ENCODE measurements at regions not wholly inside any gene's neighbourhood (a gene's known extent, or its start where the extent isn't known, plus 50 kb on each side); places are given as distances from the start of the nearest gene placed in this dataset.

DNA sequence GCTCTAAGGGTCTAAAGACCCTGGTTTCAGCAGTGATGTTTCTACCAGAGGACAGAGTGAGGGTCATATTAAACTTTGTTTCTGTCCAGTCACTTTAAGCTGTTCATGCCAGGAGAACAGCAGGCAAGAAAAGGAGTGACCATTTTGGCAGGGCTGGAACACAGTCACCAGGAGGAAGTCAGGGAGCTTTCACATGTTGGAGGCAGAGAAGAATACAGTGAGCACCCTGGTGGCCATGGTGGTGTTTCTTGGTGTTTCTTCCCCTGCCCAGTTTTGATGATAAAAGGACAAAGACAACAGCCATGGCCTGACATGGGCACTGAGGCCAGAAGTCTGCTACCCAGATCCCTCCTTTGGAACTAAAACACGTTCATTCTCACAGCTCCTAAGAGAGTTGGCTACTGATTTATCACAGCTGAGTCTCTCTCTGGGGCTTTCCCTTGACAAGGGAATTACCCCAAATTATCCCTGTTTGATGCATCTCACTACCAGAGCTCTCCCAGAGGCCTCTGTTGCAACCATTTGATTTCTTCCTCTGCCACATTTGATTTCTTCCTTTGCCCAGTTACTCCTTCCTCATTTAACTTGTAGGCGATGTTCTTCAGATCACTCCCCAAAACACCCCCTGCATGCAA lies 106.4 kb upstream of the NWD2 start:
- Histone ChIP-seq H3K36me3 (ENCODE audit: control insufficient read depth in 2 of 3, insufficient read depth in 3 of 3, low read length in 3 of 3) (no peaks in the 10 kb centered on the region), H3K9ac (ENCODE audit: low read length in 3 of 3) (no peak overlapping the region), H3K27ac (ENCODE audit: low read depth in 2 of 2, low read length in 2 of 2) (no peak overlapping the region), H3K4me1 (ENCODE audit: control insufficient read depth in 2 of 3, insufficient read depth in 2 of 3, low read depth in 1 of 3, low read length in 3 of 3) (no peaks in the 10 kb centered on the region), H3K27me3 (ENCODE audit: control insufficient read depth, insufficient read depth, low read length) (no peaks in the 10 kb centered on the region), H3K9me3 (ENCODE audit: control insufficient read depth in 2 of 3, insufficient read depth in 1 of 3, low read length in 3 of 3) (no peaks in the 10 kb centered on the region), H3K4me3 (ENCODE audit: low read length in 3 of 3) (no peak overlapping the region)
- intact Hi-C loops (cut with DNase I), result no loop called here
- TF ChIP-seq, protein P1, sequence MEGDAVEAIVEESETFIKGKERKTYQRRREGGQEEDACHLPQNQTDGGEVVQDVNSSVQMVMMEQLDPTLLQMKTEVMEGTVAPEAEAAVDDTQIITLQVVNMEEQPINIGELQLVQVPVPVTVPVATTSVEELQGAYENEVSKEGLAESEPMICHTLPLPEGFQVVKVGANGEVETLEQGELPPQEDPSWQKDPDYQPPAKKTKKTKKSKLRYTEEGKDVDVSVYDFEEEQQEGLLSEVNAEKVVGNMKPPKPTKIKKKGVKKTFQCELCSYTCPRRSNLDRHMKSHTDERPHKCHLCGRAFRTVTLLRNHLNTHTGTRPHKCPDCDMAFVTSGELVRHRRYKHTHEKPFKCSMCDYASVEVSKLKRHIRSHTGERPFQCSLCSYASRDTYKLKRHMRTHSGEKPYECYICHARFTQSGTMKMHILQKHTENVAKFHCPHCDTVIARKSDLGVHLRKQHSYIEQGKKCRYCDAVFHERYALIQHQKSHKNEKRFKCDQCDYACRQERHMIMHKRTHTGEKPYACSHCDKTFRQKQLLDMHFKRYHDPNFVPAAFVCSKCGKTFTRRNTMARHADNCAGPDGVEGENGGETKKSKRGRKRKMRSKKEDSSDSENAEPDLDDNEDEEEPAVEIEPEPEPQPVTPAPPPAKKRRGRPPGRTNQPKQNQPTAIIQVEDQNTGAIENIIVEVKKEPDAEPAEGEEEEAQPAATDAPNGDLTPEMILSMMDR (IDR thresholded peaks at IDR 0.05; ENCODE audit: borderline replicate concordance, extremely low read depth, insufficient read depth), result no peak
- DNase-seq (no peak), FAIRE-seq (no peak)

DNA sequence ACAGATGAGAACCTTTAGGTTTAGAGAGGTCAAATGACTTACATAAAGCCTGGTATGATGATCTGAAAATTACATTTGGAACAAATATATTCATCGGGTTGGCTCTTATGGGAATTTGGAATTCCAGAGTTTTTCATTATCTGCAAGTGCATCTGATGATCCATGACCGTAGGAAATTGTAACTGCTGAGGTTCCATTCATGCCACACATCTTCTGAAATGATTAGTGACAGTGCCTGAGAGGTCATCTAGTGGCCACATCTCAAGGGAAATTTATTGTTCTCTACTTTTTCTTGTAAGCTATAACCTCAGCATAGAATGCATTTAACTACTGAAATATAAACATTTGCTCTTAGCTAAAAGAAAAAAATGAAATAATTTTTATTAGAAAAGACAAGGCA lies 105.8 kb upstream of the NWD2 start:
- H3K4me1 ChIP-seq (ENCODE audit: control insufficient read depth in 2 of 3, insufficient read depth in 2 of 3, low read depth in 1 of 3, low read length in 3 of 3), result no peaks in the 10 kb centered on the region
- no peaks in the 10 kb centered on the region for H3K36me3 ChIP-seq (ENCODE audit: control insufficient read depth in 2 of 3, insufficient read depth in 3 of 3, low read length in 3 of 3)
- H3K9me3 ChIP-seq (ENCODE audit: control insufficient read depth in 2 of 3, insufficient read depth in 1 of 3, low read length in 3 of 3), result no peaks in the 10 kb centered on the region
- no peaks in the 10 kb centered on the region for H3K27me3 ChIP-seq (ENCODE audit: control insufficient read depth, insufficient read depth, low read length)
- no peak overlapping the region for H3K4me3 ChIP-seq (ENCODE audit: low read length in 3 of 3)
- TF ChIP-seq, protein P1 (IDR thresholded peaks at IDR 0.05; ENCODE audit: borderline replicate concordance, extremely low read depth, insufficient read depth), result no peak
- H3K9ac ChIP-seq (ENCODE audit: low read length in 3 of 3), result no peak overlapping the region
- DNase-seq (no peak), FAIRE-seq (no peak)
- H3K27ac ChIP-seq (ENCODE audit: low read depth in 2 of 2, low read length in 2 of 2), result no peak overlapping the region
- intact Hi-C loops (cut with DNase I), result no loop called here

DNA sequence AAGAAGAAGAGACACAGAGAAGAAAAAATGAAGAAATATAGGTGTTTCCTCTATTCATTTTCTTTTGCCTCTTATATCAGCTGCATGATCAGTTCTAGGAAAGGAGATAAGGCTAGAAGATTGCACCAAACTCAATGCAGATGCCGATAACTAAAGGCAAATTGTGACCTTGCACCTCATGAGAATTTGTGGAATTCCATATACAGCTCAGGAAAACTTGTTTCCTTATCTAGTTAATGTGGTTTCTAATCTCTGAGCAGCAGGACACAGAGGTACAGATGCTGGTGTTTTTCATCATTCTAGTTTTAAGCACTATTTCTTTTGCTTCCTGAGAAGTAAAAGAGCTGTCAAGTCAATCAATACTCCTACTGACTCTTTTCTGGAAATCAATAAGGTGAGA lies 104.6 kb upstream of the NWD2 start:
- FAIRE-seq, result no peak
- no peaks in the 10 kb centered on the region for H3K36me3 ChIP-seq (ENCODE audit: control insufficient read depth in 2 of 3, insufficient read depth in 3 of 3, low read length in 3 of 3)
- H3K27me3 ChIP-seq (ENCODE audit: control insufficient read depth, insufficient read depth, low read length), result no peaks in the 10 kb centered on the region
- no peak for DNase-seq
- H3K27ac ChIP-seq (ENCODE audit: low read depth in 2 of 2, low read length in 2 of 2), result no peak overlapping the region
- intact Hi-C loops (cut with DNase I), result no loop called here
- no peak overlapping the region for H3K9ac ChIP-seq (ENCODE audit: low read length in 3 of 3)
- no peak overlapping the region for H3K4me3 ChIP-seq (ENCODE audit: low read length in 3 of 3)
- H3K9me3 ChIP-seq (ENCODE audit: control insufficient read depth in 2 of 3, insufficient read depth in 1 of 3, low read length in 3 of 3), result no peaks in the 10 kb centered on the region
- no peaks in the 10 kb centered on the region for H3K4me1 ChIP-seq (ENCODE audit: control insufficient read depth in 2 of 3, insufficient read depth in 2 of 3, low read depth in 1 of 3, low read length in 3 of 3)
- TF ChIP-seq, protein P1 (IDR thresholded peaks at IDR 0.05; ENCODE audit: borderline replicate concordance, extremely low read depth, insufficient read depth), result no peak

DNA sequence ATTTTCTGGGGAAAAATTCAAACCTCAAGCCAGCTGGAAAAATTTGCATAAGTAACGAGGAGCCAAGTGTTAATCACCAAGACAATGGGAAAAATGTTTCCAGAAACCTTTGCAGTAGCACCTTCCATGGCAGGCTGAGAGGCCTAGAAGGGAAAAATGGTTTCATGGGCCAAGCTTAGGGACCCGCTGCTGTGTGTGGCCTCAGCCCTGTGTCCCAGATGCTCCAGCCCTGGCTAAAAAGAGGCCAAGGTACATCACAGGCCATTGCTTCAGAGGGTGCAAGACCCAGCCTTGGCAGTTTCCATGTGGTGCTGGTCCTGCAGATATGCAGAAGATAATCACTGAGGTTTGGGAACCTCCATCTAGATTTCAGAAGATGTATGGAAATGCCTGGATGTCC lies 98.3 kb upstream of the NWD2 start:
- H3K36me3 ChIP-seq (ENCODE audit: control insufficient read depth in 2 of 3, insufficient read depth in 3 of 3, low read length in 3 of 3), result no peaks in the 10 kb centered on the region
- FAIRE-seq, result no peak
- no peak for DNase-seq
- no peaks in the 10 kb centered on the region for H3K9me3 ChIP-seq (ENCODE audit: control insufficient read depth in 2 of 3, insufficient read depth in 1 of 3, low read length in 3 of 3)
- TF ChIP-seq, protein P1 (IDR thresholded peaks at IDR 0.05; ENCODE audit: borderline replicate concordance, extremely low read depth, insufficient read depth), result no peak
- no peak overlapping the region for H3K9ac ChIP-seq (ENCODE audit: low read length in 3 of 3)
- no peak overlapping the region for H3K4me3 ChIP-seq (ENCODE audit: low read length in 3 of 3)
- H3K27ac ChIP-seq (ENCODE audit: low read depth in 2 of 2, low read length in 2 of 2), result no peak overlapping the region
- no peaks in the 10 kb centered on the region for H3K27me3 ChIP-seq (ENCODE audit: control insufficient read depth, insufficient read depth, low read length)
- intact Hi-C loops (cut with DNase I), result no loop called here
- H3K4me1 ChIP-seq (ENCODE audit: control insufficient read depth in 2 of 3, insufficient read depth in 2 of 3, low read depth in 1 of 3, low read length in 3 of 3), result no peaks in the 10 kb centered on the region
